GM21381 (cell line): ENCODE measurements at regions not wholly inside any gene's neighbourhood (a gene's known extent, or its start where the extent isn't known, plus 50 kb on each side); places are given as distances from the start of the nearest gene placed in this dataset.

Experiments used
- ATAC-seq: cut with Tn5 transposase; IDR thresholded peaks from one replicate; pipeline ENCODE4 v1.9.1; 2021; ENCODE audit warnings: mild to moderate bottlenecking, moderate library complexity; ENCODE audit not compliant: unreplicated experiment

DNA sequence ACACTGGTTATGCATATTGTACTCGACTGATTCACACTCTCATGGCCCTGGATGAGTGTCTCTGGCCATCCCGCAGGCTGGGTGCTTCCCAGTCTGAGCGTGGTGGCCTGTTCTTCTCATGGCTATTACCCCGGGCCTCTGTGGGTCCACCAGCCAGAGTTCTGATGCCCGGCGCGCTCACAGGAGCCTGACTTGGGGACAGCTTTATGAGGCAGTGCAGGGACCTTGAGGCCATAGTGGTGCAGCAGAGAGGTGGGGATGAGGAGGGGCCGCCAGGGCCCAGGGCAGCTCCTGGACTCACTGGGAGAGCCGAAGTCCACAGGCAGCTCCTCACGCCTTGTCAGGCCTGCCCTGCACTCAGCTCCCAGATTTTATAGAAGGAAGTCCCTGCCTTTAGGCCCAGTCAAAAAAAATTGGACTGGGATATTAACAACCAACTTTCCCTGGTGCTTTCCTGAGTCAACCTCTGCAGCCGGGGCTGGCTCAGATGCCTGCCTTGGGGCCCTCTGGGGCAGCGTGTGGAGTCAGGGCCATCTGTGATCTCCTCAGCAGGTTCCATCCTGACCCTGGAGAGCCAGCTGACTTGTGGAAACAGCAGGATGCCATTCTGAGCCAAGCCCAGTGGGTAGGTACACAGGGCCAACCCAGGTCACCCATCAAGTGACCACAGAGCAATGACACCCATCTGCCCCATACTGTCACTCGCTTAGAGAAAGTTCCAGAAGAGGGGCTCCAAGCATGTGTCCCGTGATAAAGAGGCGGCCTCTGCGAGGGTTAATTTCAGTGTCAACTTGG is 89.4 kb upstream of the DIO3 start:
- ATAC-seq: no peak

DNA sequence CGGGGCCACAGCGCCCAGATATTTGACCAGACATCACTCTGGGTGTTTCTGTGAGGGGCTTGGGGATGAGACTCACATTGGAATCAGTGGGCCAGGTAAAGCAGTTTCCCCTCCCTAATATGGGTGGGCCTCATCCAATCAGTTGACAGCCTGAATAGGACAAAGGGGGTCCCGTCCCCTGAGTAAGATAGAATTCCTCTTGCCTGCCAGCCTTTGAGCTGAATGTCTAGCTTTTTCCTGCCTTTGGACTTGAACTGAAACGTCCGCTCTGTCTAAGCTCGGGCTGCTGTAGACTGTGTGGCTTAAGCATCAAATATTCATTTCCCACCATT is 88.8 kb upstream of the DIO3 start:
- ATAC-seq: no peak

DNA sequence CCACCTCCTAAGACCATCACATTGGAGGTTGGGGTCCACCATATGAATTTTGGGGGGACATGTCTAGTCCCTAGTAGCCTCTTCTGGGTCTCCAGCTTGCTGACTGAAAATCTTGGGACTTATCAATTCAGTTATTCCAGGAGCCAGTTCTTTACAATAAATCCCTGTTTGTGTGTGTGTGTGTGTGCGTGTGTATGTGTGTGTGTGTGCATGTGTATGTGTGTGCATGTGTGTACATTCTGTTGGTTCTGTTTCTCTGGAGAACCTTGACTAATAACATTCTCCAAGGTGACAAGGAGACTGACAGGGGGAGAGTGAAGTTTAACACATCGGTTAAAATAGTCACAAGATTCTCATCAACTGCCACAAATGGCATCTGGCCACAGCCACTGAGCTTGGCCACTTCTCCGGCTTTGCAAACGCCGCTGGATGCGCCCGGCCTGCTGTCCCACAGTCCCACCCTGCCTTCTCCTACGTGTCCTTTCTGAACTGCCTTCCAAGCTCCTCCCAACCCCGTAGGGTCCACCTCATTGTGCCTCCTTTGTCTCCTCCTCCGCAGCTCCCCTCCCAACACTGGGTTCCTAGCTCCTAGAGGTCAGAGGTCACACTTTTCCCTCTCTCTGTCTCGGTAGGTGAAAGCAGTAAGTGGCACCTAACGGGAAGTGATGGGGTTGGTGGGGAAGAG is 88.1 kb upstream of the DIO3 start:
- no peak for ATAC-seq

DNA sequence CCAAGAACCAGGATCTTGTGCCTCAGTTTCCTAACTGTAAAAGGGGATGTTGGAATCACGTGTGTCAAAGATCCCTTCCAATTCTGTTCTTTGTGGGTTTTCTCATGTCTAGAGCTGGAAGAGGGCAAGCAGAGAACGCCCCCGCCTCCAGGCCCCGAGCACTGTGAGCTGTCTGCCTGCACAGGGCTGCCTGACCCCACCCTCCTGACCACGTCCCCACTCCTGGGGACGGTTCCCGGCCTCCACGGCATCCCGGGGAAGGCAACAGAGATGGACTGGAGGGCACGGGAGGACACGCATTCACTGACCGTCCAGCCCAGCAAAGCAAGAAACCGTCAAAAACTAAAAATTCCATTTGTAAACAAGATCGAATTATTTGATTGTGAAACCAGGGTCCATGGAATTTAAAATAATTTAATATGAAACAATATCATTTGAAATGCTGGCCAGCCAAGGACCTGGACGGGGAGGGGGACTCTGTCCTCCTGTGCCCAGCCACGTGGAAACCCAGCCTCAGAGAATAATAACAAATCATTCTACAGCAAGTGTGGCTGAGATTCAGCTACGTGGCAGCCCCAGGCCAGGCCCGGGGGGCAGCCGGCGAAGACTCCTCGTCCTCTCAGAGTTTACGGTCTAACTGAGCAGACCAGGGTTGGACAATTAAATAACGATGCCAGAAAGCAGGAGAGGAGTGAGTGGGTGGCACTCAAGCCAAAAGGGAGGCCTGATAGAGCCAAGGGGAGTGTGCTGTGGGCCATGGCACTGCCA is 87.3 kb upstream of the DIO3 start:
- ATAC-seq: no peak

DNA sequence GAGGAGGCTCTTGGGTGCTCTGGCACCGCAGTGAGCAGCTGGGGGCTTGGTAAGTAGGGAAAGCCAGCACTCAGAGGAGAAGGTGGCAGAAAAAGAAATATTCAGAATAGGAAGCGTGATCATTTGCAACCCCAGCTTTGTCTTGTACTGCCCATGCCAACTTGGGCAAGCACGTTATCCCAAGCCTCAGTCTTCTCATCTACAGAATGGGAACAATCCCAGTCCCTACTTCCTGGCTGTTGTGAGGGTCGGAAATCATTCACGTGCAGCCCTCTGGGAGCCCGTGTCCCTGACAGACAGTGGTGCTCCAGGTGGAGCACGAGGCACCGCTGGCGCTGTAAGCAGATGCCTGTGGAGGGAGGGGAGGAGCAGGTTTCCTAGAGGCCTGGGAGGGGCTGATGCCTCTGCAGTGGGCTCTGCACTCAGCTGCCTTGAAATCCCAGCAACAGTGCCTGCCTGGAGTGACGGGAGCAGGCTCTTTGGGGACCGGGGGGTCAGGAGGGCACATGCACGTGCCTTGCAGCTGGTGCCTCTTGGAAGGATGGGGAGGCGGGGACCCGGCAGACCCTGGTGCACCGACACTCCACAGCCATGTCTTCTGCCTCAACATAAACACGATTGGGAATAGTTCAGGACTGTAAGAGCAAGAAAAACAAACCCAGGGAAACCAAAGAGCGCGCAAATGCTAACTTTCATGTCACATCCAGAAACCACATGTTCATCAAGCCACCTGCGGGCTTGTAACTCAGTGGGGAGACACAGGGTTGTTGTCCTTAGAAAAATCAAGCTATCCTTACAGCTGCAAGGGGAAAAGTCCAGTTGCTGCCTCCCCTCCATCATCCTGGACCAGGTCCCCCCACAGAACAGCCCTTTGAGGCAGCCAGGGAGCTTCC is 86.5 kb upstream of the DIO3 start:
- ATAC-seq: no peak

DNA sequence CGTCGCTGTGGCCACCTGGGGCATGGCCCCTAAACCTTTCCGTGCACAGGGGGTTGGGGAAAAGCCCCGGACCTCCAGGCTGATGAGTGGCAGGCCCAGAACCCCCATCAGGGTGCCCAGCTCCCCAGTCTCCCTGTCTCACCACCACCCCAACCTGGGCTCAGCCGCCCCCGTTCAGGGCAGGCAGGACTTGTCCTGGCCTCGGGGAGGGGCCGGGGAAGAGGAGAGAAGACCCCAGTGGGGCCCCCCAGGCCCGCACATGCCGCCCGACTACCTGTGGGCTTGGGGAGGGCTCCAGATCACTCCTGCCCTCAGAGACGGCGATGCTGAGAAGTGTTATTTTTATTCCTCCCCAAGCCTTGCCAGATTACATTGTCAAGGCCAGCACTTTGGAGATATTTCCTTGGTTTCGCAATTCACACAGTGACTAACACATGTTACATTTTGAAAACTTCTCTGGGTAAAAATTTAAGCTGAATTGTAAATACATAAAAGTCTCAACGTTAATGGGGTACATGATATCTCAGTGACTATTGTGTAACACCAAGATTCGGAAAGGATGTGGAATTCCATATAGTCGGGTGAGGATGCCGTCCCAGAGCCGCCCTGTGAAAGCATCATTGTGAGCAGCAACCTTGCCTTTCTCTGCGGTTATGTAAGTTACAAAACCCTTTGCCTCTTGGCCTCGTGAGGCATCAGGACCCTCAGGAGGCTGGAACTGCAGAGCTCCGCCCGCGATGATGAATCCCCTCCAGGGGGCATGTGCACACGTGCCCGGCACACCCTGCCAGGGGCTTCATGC is 85.6 kb upstream of the DIO3 start:
- ATAC-seq: no peak

DNA sequence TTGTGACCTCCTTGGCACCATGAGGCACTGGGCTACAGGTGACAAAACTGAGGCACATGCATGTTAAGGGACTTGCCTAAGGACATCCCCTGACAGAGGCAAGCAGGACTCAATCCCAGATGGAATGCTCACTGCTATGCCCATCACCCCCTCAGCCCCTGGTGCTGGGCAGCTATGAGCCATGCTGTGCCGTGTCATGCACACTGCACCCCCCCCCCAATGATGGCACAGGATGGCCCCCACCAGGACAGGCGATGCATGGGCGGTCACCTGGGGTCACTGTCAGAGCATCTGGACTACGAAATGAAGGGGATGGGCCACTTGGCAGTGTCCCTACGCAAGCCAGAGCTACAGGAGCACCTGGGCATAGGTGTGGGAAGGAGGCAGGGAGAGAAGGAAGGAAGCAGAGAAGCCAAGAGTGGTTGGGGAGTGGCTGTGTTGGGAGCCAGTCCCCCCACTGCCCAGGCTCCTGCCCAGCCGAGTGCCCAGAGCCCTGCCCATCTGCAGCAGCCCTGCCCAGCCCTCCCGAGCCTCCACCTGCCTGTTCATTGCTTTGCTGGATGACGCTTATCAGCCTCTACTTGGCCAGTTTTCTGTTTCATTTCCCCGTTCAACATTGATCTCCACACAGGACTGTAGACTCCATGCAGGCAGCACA is 84.9 kb upstream of the DIO3 start:
- ATAC-seq: no peak

DNA sequence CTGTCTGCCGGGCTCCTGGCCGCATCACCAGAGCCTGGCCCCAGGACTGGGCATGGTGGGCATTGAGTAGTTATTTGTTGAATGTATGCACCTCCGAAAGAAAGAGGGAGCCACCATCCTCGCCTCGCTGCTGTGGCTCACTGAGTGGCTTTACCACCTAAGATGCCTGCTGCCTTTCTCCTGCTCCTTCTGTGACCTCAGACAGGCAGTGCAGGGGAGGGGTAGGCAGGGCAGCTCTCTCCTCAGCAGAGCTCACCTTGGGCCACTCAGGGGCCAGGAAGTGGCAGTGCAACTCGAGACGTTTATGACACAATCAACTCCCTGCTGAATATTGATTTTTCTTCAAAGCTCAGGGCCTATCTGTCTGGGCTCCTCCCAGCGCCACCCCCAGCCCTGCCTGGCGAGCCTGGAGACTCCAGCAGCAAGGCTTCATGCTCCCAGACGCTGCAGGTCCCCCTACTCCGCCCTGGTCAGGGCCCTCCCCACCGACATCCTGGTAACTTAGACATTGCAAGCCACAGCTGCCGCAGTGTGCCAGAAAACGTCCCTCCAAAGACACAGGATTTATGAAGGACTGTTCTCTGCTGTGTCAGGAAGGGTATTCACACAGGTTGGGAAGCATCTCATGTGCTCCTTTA is 84.3 kb upstream of the DIO3 start:
- no peak for ATAC-seq

DNA sequence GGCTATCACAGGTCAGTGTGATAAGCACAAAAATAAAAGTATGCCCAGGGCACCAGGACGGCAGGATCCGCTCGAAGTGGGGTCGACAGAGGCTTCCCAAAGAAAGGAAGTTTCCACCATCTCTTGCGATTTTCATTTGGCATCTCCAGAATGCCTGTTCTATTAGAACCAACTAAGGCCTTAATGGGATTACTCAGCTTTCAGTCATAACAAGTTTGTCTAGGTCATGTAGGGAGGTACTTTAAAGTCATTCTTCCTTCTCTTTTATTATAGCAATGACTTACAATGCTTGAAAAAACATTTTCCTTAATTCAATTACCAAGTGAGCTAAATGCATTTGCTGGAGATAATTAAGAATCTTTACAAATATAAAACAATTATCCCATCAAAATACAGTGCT is 83.6 kb upstream of the DIO3 start:
- no peak for ATAC-seq

DNA sequence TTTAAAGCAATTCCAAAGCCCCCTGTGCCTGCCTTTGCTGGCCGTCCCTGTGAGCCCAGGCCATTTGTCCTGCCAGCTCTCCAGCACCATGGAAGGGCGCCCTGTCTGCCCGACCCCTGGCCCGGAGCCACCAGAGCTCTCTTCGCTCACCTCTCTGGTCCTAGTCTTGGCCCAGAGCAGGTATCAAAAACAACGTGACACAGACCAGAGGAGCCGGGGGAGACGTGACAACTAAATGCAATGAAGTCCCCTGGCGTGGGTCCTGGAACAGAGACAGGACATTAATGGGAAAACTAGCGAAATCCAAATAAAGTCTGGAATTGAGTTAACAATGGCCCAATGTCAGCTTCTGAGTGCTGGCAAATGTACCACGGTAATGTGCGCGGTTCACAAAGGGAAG is 83.2 kb upstream of the DIO3 start:
- no peak for ATAC-seq

DNA sequence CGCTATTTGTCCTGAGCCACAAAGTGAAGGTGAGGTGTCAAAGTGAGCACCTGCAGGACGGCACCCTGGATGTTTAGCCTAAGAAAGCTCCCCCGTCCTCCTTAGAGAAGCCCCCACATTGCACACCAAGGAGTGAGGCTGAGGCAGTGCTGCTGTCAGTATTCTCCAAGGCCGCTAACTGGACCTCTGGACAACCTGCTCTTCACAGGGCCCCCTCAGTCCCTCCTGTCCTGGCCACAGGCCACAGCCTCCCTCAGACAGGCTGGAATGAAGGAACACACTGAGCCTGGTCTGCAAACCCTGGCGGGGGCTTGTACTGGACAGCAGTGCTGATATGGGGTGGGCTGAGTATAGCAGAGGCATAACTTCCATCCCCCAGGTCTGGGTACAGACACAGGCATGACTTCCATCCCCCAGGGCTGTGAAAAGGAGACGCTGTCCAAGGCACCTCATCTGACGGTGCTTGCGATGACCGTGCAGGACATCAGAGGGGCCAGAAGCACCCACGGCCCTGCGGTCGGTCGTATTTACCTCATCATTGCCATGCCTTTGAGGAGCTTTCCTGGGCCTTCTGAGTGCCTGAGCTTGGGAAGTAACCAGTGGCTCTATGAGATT is 82.4 kb upstream of the DIO3 start:
- ATAC-seq: no peak

DNA sequence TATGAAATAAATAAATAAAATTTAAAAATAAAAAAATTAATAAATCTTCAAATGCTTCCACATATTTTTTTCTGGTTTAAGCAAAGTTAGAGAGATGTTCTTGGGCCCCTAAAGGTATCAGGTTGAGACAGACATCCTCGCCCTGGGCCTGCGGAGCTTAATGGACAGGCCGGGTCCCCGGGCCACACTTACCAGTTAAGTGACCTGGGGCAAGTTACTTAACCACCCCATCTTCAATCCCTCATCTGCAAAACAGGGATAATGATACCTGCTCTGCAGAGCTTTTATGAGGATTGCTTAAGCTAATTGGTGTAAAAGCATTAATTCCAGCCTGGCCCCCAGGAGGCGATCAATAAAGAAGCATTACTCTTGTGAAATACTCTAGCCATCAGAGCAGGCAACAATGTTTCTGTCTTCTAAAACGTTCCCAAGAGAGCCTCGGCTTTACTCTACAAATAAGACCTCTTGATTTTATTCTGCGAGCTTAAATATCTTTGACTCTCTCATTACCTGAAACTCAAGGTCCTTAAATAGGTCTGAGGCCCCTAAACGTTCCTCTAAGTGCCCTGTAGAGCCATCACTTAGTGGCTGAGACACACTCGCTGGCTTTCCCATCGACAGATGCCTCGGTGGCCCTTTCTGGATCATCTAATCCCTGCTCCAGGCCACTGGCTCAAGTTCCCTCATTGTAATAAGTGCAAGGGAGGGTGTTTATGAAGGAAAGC is 81.1 kb upstream of the DIO3 start:
- no peak for ATAC-seq

DNA sequence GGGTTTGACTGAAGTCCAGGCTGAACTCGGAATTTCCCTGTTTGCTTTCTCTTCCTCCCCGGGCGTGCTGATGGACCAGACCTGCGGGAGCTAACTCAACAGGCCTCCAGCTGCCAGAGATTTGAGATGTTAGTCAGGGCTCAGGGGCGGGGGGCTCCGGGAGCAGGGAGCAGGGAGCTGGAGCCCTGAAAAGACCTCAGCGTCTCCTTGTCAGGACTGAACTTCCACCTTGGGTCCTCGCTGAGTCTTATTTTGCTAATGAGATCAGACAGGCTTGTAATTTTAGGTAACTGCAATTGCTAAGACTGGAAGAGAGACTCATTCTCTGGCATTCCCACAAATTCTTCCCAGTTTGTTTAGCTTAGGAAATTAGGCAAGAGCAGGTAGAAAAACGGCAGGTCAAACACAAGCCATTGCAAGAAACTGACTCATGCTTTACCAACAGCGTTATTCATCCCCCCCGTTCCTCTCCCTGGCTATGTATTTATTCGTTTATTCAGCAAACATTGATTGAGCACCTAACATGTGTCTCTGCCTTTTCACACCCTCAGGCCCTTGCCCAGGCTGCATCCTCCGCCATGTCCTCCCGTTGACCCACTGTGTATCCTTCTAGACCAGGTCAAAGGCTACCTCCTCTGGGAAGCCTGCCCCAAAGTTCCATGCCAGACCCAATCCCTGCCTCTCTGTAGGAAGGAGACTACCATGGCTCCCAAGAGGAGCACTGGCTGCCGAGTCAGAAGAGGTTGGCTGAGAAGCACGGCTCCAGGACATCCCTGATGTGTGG is 80.4 kb upstream of the DIO3 start:
- ATAC-seq: no peak

DNA sequence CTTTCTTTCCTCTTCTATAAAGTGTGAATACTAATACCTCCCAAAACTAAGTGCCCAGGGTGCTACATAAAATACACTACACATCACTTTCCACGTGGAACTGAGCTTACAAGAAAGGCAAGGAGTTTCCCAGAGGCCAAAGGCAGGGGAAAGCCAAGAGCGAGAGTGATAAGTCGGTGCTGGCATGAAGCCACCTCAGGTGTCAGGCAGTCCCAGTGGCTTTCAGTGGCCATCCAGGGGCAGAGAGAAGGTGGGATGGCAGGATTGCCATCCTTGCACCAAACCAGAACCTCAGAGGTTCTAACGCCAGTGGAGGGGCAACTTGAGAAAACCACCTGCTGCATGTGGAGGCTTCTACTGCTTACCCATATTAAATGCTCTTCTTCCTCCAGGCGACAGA is 79.7 kb upstream of the DIO3 start:
- no peak for ATAC-seq

DNA sequence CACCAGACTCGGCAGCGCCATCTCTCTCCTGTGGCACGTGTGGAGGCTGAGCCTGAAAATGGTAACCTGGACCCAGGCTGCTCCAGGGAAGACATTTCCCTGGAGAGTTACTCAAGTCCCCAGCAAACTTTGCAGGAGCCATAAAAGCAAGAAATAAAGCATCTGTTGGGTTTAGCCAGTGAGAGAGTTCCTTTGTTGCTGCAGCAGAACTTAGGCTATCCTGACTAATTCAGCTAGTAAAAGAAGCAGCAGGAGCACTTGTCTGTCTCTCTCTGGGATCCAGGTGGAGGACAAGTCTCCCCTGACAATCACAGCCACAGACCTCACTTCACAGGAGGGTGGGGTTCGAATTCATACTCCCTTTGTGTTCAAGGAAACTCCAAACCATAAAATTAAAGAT is 79.2 kb upstream of the DIO3 start:
- ATAC-seq: no peak

DNA sequence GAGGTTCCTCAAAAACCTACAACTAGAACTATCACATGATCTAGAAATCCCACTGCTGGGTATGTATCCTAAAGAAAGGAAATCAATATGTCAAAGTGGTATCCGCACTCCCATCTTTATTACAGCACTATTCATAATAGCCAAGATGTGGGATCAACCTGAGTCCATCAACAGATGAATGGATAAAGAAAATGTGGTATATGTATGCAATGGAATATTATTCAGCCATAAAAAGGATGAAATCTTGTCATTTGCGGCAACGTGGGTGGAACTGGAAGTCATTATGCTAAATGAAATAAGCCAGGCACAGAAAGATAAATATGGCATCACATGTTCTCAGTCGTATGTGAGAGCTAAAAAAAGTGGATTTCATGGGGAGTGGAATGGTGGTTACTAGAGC is 77.5 kb upstream of the DIO3 start:
- ATAC-seq: no peak

DNA sequence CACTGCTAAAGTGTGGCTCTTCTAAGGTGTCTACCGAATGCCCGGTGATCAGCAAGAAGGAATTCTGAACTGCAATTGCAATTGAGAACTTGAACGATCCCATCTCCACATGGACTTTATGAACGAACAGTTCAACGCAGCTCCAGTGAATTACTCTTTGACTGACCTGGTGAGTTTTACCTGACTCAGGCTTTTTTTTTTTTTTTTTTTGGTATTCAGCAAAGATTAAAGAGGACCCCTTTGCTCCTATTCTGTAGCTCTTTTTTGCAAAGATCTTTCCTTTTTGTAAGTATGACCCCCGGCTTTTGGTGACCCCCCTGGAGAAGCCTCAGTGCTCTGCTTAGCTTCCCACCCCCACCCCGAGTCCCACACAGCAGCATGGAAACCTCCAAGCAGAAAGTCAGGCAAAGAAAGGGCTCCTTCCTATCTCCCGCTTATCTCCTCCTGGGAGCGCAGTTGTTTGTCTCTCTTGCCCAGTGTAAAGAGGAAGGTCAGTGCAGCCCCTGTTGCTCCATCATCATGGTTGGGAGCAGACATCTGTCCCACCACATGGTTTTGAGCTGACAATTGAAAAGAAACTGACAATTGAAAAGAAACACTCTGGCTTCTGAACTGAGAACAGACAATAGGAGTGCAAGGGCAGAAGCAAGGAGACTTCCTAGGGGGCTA is 72.1 kb upstream of the DIO3 start:
- no peak for ATAC-seq
